Type B pancreatic cell (in vitro differentiated cells): ENCODE measurements at regions not wholly inside any gene's neighbourhood (a gene's known extent, or its start where the extent isn't known, plus 50 kb on each side); places are given as distances from the start of the nearest gene placed in this dataset.

ENCODE experiments used
- DNase-seq: peaks from one replicate; pipeline ENCODE4 v3.0.0; 2021; ENCODE audit warnings: mixed read lengths; ENCODE audit not compliant: unreplicated experiment; ENCODE audit errors: extremely low spot score
- H3K27ac Mint-ChIP-seq: 2 replicates; pipeline ENCODE4 v1.8.0; 2021; ENCODE audit warnings: mild to moderate bottlenecking, mixed read lengths
- H3K27me3 Mint-ChIP-seq: 2 replicates; pipeline ENCODE4 v1.8.0; 2021; ENCODE audit warnings: mixed read lengths
- H3K36me3 Mint-ChIP-seq: 2 replicates; pipeline ENCODE4 v1.8.0; 2021; ENCODE audit warnings: mixed read lengths
- H3K4me1 Mint-ChIP-seq: one replicate; pipeline ENCODE4 v1.8.0; 2021; ENCODE audit warnings: mixed read lengths; ENCODE audit not compliant: unreplicated experiment
- H3K4me3 Mint-ChIP-seq: 2 replicates; pipeline ENCODE4 v1.8.0; 2021; ENCODE audit warnings: mild to moderate bottlenecking, mixed read lengths
- H3K9me3 Mint-ChIP-seq: 2 replicates; pipeline ENCODE4 v1.8.0; 2021; ENCODE audit warnings: mixed read lengths
- CTCF ChIP-seq: fragments of 200-600 bp; sonication (generic); conservative IDR thresholded peaks from 2 replicates; pipeline ENCODE4 v1.5.0; 2021; ENCODE audit warnings: antibody characterized with exemption, mild to moderate bottlenecking

DNA sequence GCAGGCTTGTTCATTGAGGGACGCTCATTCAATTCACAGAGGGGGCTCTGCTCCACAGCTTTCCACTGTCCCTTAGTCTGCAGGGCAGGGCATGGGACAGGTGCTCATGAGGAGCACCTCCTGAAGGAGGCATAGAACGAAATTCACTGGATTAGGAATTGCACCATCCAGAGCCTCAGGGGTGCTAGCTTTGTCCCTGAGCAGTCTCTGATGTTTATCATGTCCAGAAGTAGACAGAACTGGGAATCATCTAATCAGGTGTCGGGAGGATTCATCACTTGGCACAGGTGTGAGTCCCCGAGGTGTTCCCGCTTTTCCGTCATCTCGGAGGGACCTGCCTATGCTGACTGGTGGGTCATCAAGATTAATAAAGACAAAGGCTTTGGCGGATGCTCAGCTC, 321.4 kb downstream of the AJAP1 start:
- Mint-ChIP-seq H3K4me3 (no peak overlapping the region), H3K4me1 (no peaks in the 10 kb centered on the region), H3K27ac (no peak overlapping the region), H3K36me3 (no peaks in the 10 kb centered on the region), H3K9me3 (no peaks in the 10 kb centered on the region), H3K27me3 (peaks cover 44% of the 10 kb centered on the region)
- no peak for TF ChIP-seq CTCF
- peak; percentile 18 for DNase-seq

GRCh38 chr1:4974981-4975685, 320.7 kb downstream of the AJAP1 start:
- TF ChIP-seq CTCF, result no peak
- H3K9me3 Mint-ChIP-seq, result no peaks in the 10 kb centered on the region
- no peak overlapping the region for H3K27ac Mint-ChIP-seq
- H3K4me3 Mint-ChIP-seq, result no peak overlapping the region
- DNase-seq, result peak; percentile 43
- peaks cover 44% of the 10 kb centered on the region for H3K27me3 Mint-ChIP-seq
- H3K36me3 Mint-ChIP-seq, result no peaks in the 10 kb centered on the region
- no peaks in the 10 kb centered on the region for H3K4me1 Mint-ChIP-seq

DNA sequence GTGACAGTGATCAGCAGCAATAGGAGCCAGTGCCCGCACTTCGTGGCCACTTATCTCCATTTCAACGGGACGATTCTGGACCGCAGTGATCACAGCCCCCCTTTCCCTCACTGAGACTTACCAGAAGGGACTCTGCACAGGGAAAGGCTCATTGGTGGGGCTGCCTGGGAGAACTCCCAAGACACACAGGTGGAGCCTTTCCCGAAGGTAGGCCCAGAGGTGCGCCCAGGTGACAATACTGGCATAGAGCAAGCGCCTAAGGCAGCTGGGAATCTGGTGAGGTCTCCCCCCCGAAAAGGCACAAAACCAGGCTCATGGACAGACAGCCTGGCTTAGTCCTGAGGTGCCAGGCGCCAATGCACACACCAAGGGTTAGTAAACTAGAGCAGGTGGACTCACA, 318.9 kb downstream of the AJAP1 start:
- Mint-ChIP-seq H3K36me3 (no peaks in the 10 kb centered on the region), H3K27me3 (peaks cover 34% of the 10 kb centered on the region), H3K4me3 (no peak overlapping the region), H3K9me3 (peaks cover 3% of the 10 kb centered on the region), H3K4me1 (no peaks in the 10 kb centered on the region), H3K27ac (no peak overlapping the region)
- DNase-seq, result peak; percentile 55
- TF ChIP-seq CTCF, result no peak

DNA sequence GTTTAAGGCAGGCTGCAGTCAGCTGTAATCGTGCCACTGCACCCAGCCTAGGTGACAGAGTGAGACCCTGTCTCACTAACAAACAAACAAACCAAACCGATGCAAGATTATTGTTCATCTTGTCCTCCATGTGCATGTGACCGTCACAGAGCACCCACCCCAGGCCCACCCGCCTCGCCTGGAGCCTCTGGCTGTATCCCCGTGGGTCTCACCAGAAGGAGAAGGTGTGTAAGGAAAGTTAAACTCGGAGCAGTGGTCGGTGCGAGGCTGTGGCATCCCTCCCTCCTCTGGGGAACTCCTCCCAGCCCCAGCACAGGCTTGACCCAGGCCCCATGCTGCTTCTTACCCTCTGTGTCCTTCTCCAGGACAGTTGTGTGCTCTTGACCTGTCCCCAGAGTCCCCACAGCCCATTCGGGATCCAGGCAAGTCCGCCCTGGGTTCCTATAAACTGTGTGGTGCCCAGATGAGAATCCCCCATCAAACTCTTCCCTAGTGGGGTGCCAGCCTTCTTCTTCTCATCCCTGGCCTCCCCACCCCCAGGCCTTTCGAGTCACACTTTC, 318.4 kb downstream of the AJAP1 start:
- no peaks in the 10 kb centered on the region for H3K4me1 Mint-ChIP-seq
- DNase-seq, result peak; percentile 25
- H3K27me3 Mint-ChIP-seq, result peaks cover 29% of the 10 kb centered on the region
- H3K4me3 Mint-ChIP-seq, result no peak overlapping the region
- H3K27ac Mint-ChIP-seq, result no peak overlapping the region
- no peak for TF ChIP-seq CTCF
- peaks cover 3% of the 10 kb centered on the region for H3K9me3 Mint-ChIP-seq
- no peaks in the 10 kb centered on the region for H3K36me3 Mint-ChIP-seq

DNA sequence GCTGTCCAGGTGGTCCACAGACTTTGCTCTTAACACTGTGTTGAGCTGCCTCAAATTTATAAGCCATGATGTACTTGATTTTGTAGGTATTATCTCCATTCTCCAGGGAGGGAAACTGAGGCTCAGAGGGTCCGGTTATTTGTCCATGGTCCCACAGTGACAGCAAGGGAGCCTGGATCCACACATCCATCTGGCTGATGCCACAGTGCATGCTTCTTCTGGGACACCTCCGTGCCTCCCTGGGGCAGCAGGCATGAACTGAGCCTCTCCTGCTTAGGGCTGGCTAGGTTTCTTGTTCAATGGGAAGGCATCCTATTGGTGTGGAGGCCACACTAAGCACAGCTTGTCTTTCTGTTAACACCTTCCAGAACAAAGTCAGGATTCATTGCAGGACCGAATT, 317.3 kb downstream of the AJAP1 start:
- Mint-ChIP-seq H3K36me3 (no peaks in the 10 kb centered on the region), H3K9me3 (peaks cover 3% of the 10 kb centered on the region), H3K4me3 (no peak overlapping the region), H3K4me1 (no peaks in the 10 kb centered on the region), H3K27ac (no peak overlapping the region), H3K27me3 (peaks cover 27% of the 10 kb centered on the region)
- TF ChIP-seq CTCF, result no peak
- peak; percentile 25 for DNase-seq
